BJ (cell line): ENCODE measurements at regions not wholly inside any gene's neighbourhood (a gene's known extent, or its start where the extent isn't known, plus 50 kb on each side); places are given as distances from the start of the nearest gene placed in this dataset.

ENCODE experiments used
- CTCF ChIA-PET: fragments of 350-600 bp; formaldehyde crosslinking; extraction: SDS; loops from one replicate; lab custom pipeline; 2021; ENCODE audit warnings: antibody characterized with exemption, inconsistent platforms; lab: Yijun Ruan, JAX
- POLR2A ChIA-PET: fragments of 300-600 bp; sonication (Branson Sonifier 250); formaldehyde crosslinking; extraction: SDS; loops from one replicate; lab custom pipeline; 2021; ENCODE audit warnings: antibody characterized with exemption; lab: Charles Lee
- DNase-seq: peaks from one replicate; pipeline ENCODE4 v3.0.0-alpha.2; 2011; ENCODE audit warnings: low read depth
- H3K27me3 ChIP-seq: 2 replicates; pipeline ENCODE4 v1.6.0; 2011; ENCODE audit warnings: low read length; ENCODE audit not compliant: control insufficient read depth, insufficient read depth
- H3K36me3 ChIP-seq: 2 replicates; pipeline ENCODE4 v1.5.1; 2011; ENCODE audit warnings: low read length; ENCODE audit not compliant: control insufficient read depth, insufficient read depth
- H3K4me3 ChIP-seq: 2 replicates; pipeline ENCODE4 v1.5.1; 2011; ENCODE audit warnings: low read depth, mild to moderate bottlenecking, control low read depth, low read length
- CTCF ChIP-seq: IDR thresholded peaks from 2 replicates; pipeline ENCODE4 v1.5.1; 2011; ENCODE audit warnings: low read depth, mild to moderate bottlenecking, control low read depth, inconsistent platforms, low read length, moderate library complexity; ENCODE audit not compliant: insufficient read depth

DNA sequence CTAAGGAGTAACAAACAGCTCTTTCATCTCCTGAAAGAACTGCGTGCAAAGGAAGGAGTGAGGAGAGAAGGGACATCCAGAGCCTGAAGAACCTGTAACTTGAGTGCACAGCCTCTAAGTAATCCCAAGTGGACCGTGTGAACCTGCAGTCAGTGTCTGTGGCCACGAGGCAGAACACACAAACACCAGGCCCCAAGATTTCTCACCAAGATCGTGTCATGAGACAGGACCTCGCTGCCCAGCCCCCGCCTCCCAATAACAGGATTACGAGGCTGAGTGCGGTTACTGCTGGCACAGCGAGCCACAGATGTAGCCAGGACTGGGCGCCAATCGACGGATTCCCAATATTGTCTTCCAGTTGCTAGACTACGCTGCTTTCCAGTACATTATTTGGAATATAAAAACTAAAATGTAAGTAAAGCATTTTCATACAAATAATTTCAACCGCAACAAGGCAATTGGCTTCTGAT, 101.3 kb upstream of the SLC25A33 start:
- CTCF ChIA-PET: interaction anchor here (0.9 to 2.1 kb wide), 3 partner anchors 18 to 255 kb away, joined by 3 to 8 read pairs (median 4); no protein-coding TSS in a partner anchor
- POLR2A ChIA-PET: no interaction called here

GRCh38 chr1:9438431-9439073, 100.7 kb upstream of the SLC25A33 start:
- ChIA-PET POLR2A (no interaction called here), CTCF (interaction anchor here (0.9 to 2.1 kb wide), 5 partner anchors 16 to 255 kb away, joined by 3 to 8 read pairs (median 3); no protein-coding TSS in a partner anchor)
- peaks cover 3% of the 10 kb centered on the region for H3K27me3 ChIP-seq
- no peak for TF ChIP-seq CTCF
- H3K4me3 ChIP-seq: no peak overlapping the region
- H3K36me3 ChIP-seq: no peaks in the 10 kb centered on the region
- no peak for DNase-seq

More for the DNA sequence above, 101.3 kb upstream of the SLC25A33 start:
- no peaks in the 10 kb centered on the region for H3K36me3 ChIP-seq
- H3K4me3 ChIP-seq: no peak overlapping the region
- no peak for TF ChIP-seq CTCF
- DNase-seq: no peak
- H3K27me3 ChIP-seq: peaks cover 3% of the 10 kb centered on the region

GRCh38 chr1:9439074-9439761, 100.0 kb upstream of the SLC25A33 start:
- H3K27me3 ChIP-seq: peaks cover 3% of the 10 kb centered on the region
- POLR2A ChIA-PET: no interaction called here
- TF ChIP-seq CTCF: no peak
- no peaks in the 10 kb centered on the region for H3K36me3 ChIP-seq
- H3K4me3 ChIP-seq: no peak overlapping the region
- no peak for DNase-seq
- CTCF ChIA-PET: interaction anchor here (0.9 to 2.1 kb wide), 4 partner anchors 15 to 150 kb away, joined by 3 to 8 read pairs (median 4); no protein-coding TSS in a partner anchor

- Histone ChIP-seq H3K4me3 (no peak overlapping the region), H3K27me3 (peaks cover 3% of the 10 kb centered on the region), H3K36me3 (no peaks in the 10 kb centered on the region)
- DNase-seq: no peak
- ChIA-PET POLR2A (no interaction called here), CTCF (interaction anchor here (2.8 kb wide), 1 partner anchor 15 kb away, joined by 11 read pairs; no protein-coding TSS in a partner anchor)
- TF ChIP-seq CTCF: no peak
These were observed 99.0 kb upstream of the SLC25A33 start for GRCh38 chr1:9440261-9440660.

- H3K4me3 ChIP-seq: no peak overlapping the region
- POLR2A ChIA-PET: no interaction called here
- no peak for TF ChIP-seq CTCF
- CTCF ChIA-PET: interaction anchor here (0.6 to 2.8 kb wide), 2 partner anchors 15 to 50 kb away, joined by 3 to 11 read pairs; no protein-coding TSS in a partner anchor
- peaks cover 3% of the 10 kb centered on the region for H3K27me3 ChIP-seq
- no peak for DNase-seq
- H3K36me3 ChIP-seq: no peaks in the 10 kb centered on the region
These were observed 98.5 kb upstream of the SLC25A33 start for GRCh38 chr1:9440763-9441194.
